ENCODE measurements at regions not wholly inside any gene's neighbourhood (a gene's known extent, or its start where the extent isn't known, plus 50 kb on each side); places are given as distances from the start of the nearest gene placed in this dataset.

- TF ChIP-seq GATA3 (IDR thresholded peaks at IDR 0.05; ENCODE audit: low read depth, low read length): no peak
- TF ChIP-seq GATA2 (IDR thresholded peaks at IDR 0.05; ENCODE audit: low read depth, low read length): no peak
These were observed 372.8 kb downstream of the NR2F1-AS1 start for GRCh38 chr5:93208141-93208751.
